K562 (cell line): ENCODE measurements at regions not wholly inside any gene's neighbourhood (a gene's known extent, or its start where the extent isn't known, plus 50 kb on each side); places are given as distances from the start of the nearest gene placed in this dataset.

Source experiments
- ATAC-seq: fragments of 200-7000 bp; cut with Tn5 transposase; 3 replicates; pipeline ENCODE4 v1.9.1; 2020; ENCODE audit warnings: moderate library complexity
- BruUV-seq: library from RNA; stranded (reverse); fragments of 400-500 nt; replicated peaks from 2 replicates; lab custom pipeline; 2021; lab: Mats Ljungman, UMichigan
- CTCF ChIA-PET: fragments of 300-600 bp; formaldehyde crosslinking; extraction: SDS; loops from one replicate; lab custom pipeline; 2021; ENCODE audit warnings: low intra/inter-chr PET ratio; lab: Yijun Ruan, JAX
- POLR2A ChIA-PET: fragments of 300-600, 350-650 bp; sonication (Branson Sonifier 250); formaldehyde crosslinking; extraction: SDS; loops from one replicate; lab custom pipeline; 2021; ENCODE audit warnings: antibody characterized with exemption, inconsistent platforms; lab: Yijun Ruan, JAX
- DNase-seq, 4 experiments: peaks; one replicate each; pipeline versions ENCODE4 v3.0.0 to v3.0.0-alpha.2; 2011 to 2018; ENCODE audit warnings: low spot score in 3 of 4, mixed read lengths in 3 of 4; ENCODE audit errors: extremely low read depth in 1 of 4
- FAIRE-seq: peaks from 2 replicates; lab custom pipeline; 2011; peaks lifted over from hg19 to GRCh38; lab: Jason Lieb, UNC
- H2AFZ ChIP-seq: 2 replicates; pipeline ENCODE4 v1.6.0; 2011; ENCODE audit warnings: low read depth, low read length, control low read depth, inconsistent platforms
- H3K27ac ChIP-seq: fragments of 200-600 bp; 3 replicates; pipeline ENCODE4 v1.8.0; 2011; ENCODE audit warnings: low read depth, mild to moderate bottlenecking, control low read depth, inconsistent platforms, low read length, moderate library complexity, mixed read lengths; ENCODE audit errors: extremely low read depth
- H3K27me3 ChIP-seq, 2 experiments: fragments of 300-600 bp in 1 of 2; 2 replicates in 1 of 2; 3 replicates in 1 of 2; pipeline versions ENCODE4 v1.6.0 to v1.8.0; 2011; ENCODE audit warnings: inconsistent platforms in 2 of 2, low read length in 2 of 2, mild to moderate bottlenecking in 1 of 2, mixed read lengths in 1 of 2, moderate library complexity in 1 of 2; ENCODE audit not compliant: control insufficient read depth in 2 of 2, insufficient read depth in 2 of 2
- H3K36me3 ChIP-seq: fragments of 300-600 bp; 3 replicates; pipeline ENCODE4 v1.8.0; 2011; ENCODE audit warnings: mild to moderate bottlenecking, low read length, inconsistent platforms; ENCODE audit not compliant: control insufficient read depth, insufficient read depth
- H3K4me1 ChIP-seq, 2 experiments: fragments of 200-600 bp in 1 of 2; replicated peaks in 1 of 2; 2 replicates in 1 of 2; 3 replicates in 1 of 2; pipeline versions ENCODE4 v1.5.1 to v1.8.0; 2011; ENCODE audit warnings: inconsistent platforms in 2 of 2, low read length in 2 of 2, mild to moderate bottlenecking in 1 of 2, mixed read lengths in 1 of 2, moderate library complexity in 1 of 2; ENCODE audit not compliant: control insufficient read depth in 2 of 2, insufficient read depth in 2 of 2
- H3K4me2 ChIP-seq: 2 replicates; pipeline ENCODE4 v1.6.1; 2011; ENCODE audit warnings: low read length, control low read depth, inconsistent platforms, mixed read lengths; ENCODE audit not compliant: insufficient read depth
- H3K4me3 ChIP-seq: fragments of 200-600 bp; sonication (generic), shearing (Covaris generic); 2 replicates; pipeline ENCODE4 v1.5.1; 2016; ENCODE audit warnings: control low read depth, inconsistent platforms
- H3K79me2 ChIP-seq: fragments of 200-600 bp; 3 replicates; pipeline ENCODE4 v1.8.0; 2011; ENCODE audit warnings: low read length, inconsistent platforms; ENCODE audit not compliant: control insufficient read depth, insufficient read depth
- H3K9ac ChIP-seq, 2 experiments: 2 replicates each; pipeline versions ENCODE4 v1.6.0 to v1.6.1; 2011; ENCODE audit warnings: low read depth in 2 of 2, low read length in 2 of 2, control low read depth in 1 of 2, inconsistent platforms in 1 of 2, mild to moderate bottlenecking in 1 of 2, mixed read lengths in 1 of 2; ENCODE audit not compliant: insufficient read depth in 1 of 2
- H3K9me1 ChIP-seq: one replicate; pipeline ENCODE4 v1.6.0; 2011; ENCODE audit warnings: inconsistent platforms, mild to moderate bottlenecking, low read length, moderate library complexity; ENCODE audit not compliant: control insufficient read depth, insufficient read depth
- H3K9me3 ChIP-seq: replicated peaks from 2 replicates; pipeline ENCODE4 v1.5.1; 2011; ENCODE audit warnings: low read depth, low read length, inconsistent platforms; ENCODE audit not compliant: control insufficient read depth, insufficient read depth
- H4K20me1 ChIP-seq: replicated peaks from 2 replicates; pipeline ENCODE4 v1.6.1; 2011; ENCODE audit warnings: low read length, inconsistent platforms, mixed read lengths; ENCODE audit not compliant: control insufficient read depth, insufficient read depth
- DACH1 ChIP-seq: fragments of 450-650 bp; IDR thresholded peaks from 2 replicates; pipeline ENCODE4 v1.6.1; 2018; ENCODE audit not compliant: partially characterized antibody
- HMGN3 ChIP-seq: IDR thresholded peaks from 2 replicates; pipeline ENCODE4 v1.6.1; 2011; ENCODE audit warnings: borderline replicate concordance, low read depth, mild to moderate bottlenecking, mixed read lengths, low read length; ENCODE audit not compliant: insufficient read length; ENCODE audit errors: extremely low read depth
- HSF4 ChIP-seq: fragments of 250-450 bp; sonication (Bioruptor Pico); IDR thresholded peaks from 2 replicates; pipeline ENCODE4 v2.1.2; 2022; ENCODE audit warnings: mild to moderate bottlenecking, moderate library complexity, borderline replicate concordance
- KLF1 ChIP-seq: fragments of 450-650 bp; IDR thresholded peaks from 2 replicates; pipeline ENCODE4 v1.6.1; 2016; ENCODE audit warnings: missing genetic modification characterization, missing compliant biosample characterization
- SPI1 ChIP-seq: IDR thresholded peaks from 2 replicates; pipeline ENCODE4 v1.6.1; 2011; ENCODE audit warnings: low read depth, low read length, control low read depth, borderline replicate concordance
- TSC22D4 ChIP-seq: fragments of 450-650 bp; IDR thresholded peaks from 2 replicates; pipeline ENCODE4 v1.6.1; 2016; ENCODE audit warnings: missing genetic modification characterization, missing biosample characterization, control low read depth
- ZNF124 ChIP-seq: sonication (generic); formaldehyde crosslinking; IDR thresholded peaks from 2 replicates; pipeline ENCODE4 v1.8.1; 2022; ENCODE audit warnings: missing genetic modification reagents
- ZNF316 ChIP-seq: fragments of 450-650 bp; IDR thresholded peaks from 2 replicates; pipeline ENCODE4 v1.6.1; 2016
- ZNF785 ChIP-seq: fragments of 250-450 bp; sonication (Bioruptor Pico); IDR thresholded peaks from 2 replicates; pipeline ENCODE4 v1.4.0; 2020; ENCODE audit warnings: mild to moderate bottlenecking
- WGBS: fragments of 100-300 bp; shearing (Covaris generic); methylation state at CpG from one replicate; pipeline ENCODE4 v1.1.6; 2016; ENCODE audit warnings: low coverage, mixed read lengths; ENCODE audit not compliant: insufficient coverage; ENCODE audit errors: missing lambda C conversion rate; 5-methylcytosine and 5-hydroxymethylcytosine counted together
- in situ Hi-C: fragments of 300-500 bp; cut with MboI; formaldehyde crosslinking; loops from 4 replicates; pipeline ENCODE4 v1.15.0; 2018; ENCODE audit warnings: inconsistent platforms, mixed read lengths
- intact Hi-C: fragments of 100-400 bp; cut with micrococcal nuclease; formaldehyde crosslinking; loops from 2 replicates; pipeline ENCODE4 v1.14.2; 2022
- TF ChIP-seq, protein P1 (sequence below): fragments of 450-650 bp; IDR thresholded peaks from 2 replicates; pipeline ENCODE4 v1.6.1; 2016
- TF ChIP-seq, protein P2 (sequence below), 2 experiments: fragments of 150-350 bp in 1 of 2; IDR thresholded peaks; 2 replicates each; pipeline ENCODE4 v1.6.1; 2012 to 2016; ENCODE audit warnings: low read depth in 2 of 2, low read length in 2 of 2, mild to moderate bottlenecking in 1 of 2, moderate library complexity in 1 of 2
- TF ChIP-seq, protein P3 (sequence below): fragments of 250-450 bp; sonication (Bioruptor Pico); IDR thresholded peaks from 2 replicates; pipeline ENCODE4 v1.5.0; 2021

DNA sequence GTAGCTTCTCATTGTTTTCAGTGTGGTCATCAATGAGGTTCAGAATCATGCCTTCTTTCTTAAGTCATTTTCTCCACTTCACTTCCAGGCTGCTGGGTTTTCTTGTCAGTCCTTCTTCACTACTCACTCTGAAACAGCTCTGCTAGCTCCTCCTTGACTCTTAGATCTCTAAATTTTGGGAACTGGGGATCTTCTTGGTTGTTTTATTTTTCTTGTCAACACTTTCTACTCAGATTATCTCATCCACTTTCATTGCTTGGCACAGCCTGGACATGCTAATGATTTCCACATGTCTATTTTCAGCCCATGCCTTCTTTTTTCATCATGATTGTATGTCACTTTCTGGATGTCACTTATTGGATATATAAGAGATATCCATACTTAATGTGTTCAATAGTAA lies 517.8 kb upstream of the DSEL start:
- no peaks in the 10 kb centered on the region for H4K20me1 ChIP-seq
- H3K4me2 ChIP-seq: no peak overlapping the region
- FAIRE-seq (no peak), ATAC-seq (no peak), DNase-seq (no peak)
- H3K4me1 ChIP-seq: no peaks in the 10 kb centered on the region
- no peak overlapping the region for H3K4me3 ChIP-seq
- intact Hi-C loops (no loop called here), in situ Hi-C loops (no loop called here)
- H3K27me3 ChIP-seq: no peaks in the 10 kb centered on the region
- no peak overlapping the region for H3K27ac ChIP-seq
- no peak for TF ChIP-seq SPI1
- TF ChIP-seq, protein P1, sequence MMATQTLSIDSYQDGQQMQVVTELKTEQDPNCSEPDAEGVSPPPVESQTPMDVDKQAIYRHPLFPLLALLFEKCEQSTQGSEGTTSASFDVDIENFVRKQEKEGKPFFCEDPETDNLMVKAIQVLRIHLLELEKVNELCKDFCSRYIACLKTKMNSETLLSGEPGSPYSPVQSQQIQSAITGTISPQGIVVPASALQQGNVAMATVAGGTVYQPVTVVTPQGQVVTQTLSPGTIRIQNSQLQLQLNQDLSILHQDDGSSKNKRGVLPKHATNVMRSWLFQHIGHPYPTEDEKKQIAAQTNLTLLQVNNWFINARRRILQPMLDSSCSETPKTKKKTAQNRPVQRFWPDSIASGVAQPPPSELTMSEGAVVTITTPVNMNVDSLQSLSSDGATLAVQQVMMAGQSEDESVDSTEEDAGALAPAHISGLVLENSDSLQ: no peak
- H2AFZ ChIP-seq: no peak overlapping the region
- H3K9ac ChIP-seq: no peak overlapping the region
- no peaks in the 10 kb centered on the region for H3K36me3 ChIP-seq
- ChIA-PET POLR2A (no interaction called here), CTCF (no interaction called here)
- H3K9me3 ChIP-seq: no peaks in the 10 kb centered on the region
- no TSS peak for BruUV-seq
- H3K9me1 ChIP-seq: no peaks in the 10 kb centered on the region
- H3K79me2 ChIP-seq: no peaks in the 10 kb centered on the region

DNA sequence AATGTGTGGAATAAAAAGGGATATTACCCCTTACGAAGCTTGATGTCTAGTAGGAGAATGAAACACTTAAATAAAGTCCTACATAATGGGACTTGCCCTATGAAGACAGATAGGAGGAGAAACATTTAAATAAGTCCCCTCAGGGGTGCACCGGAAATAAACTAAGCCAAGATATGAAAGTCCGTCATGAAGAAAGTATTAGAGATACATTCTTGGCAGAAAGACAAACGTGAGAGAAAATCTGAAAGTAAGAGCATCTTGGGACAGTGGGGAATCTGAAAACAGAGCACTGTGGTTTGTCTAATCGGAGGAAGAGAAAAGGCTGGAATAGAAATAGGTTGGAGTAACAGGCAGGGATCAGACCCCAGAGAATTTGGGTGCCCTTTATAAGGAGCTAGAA lies 516.9 kb upstream of the DSEL start:
- Histone ChIP-seq H3K79me2 (no peaks in the 10 kb centered on the region), H2AFZ (no peak overlapping the region), H3K4me3 (no peak overlapping the region), H3K4me2 (no peak overlapping the region), H3K9ac (no peak overlapping the region), H4K20me1 (no peaks in the 10 kb centered on the region), H3K36me3 (no peaks in the 10 kb centered on the region), H3K27ac (no peak overlapping the region), H3K27me3 (no peaks in the 10 kb centered on the region), H3K4me1 (no peaks in the 10 kb centered on the region), H3K9me1 (no peaks in the 10 kb centered on the region), H3K9me3 (no peaks in the 10 kb centered on the region)
- in situ Hi-C loops: no loop called here
- ATAC-seq (no peak), FAIRE-seq (no peak), DNase-seq (no peak)
- intact Hi-C loops: no loop called here
- WGBS: 0% methylated on average over 4 of the region's 5 CpGs
- ChIA-PET POLR2A (no interaction called here), CTCF (no interaction called here)
- BruUV-seq: no TSS peak
- no peak for TF ChIP-seq HSF4 (CRISPR knock-in tag)
- TF ChIP-seq, protein P2, sequence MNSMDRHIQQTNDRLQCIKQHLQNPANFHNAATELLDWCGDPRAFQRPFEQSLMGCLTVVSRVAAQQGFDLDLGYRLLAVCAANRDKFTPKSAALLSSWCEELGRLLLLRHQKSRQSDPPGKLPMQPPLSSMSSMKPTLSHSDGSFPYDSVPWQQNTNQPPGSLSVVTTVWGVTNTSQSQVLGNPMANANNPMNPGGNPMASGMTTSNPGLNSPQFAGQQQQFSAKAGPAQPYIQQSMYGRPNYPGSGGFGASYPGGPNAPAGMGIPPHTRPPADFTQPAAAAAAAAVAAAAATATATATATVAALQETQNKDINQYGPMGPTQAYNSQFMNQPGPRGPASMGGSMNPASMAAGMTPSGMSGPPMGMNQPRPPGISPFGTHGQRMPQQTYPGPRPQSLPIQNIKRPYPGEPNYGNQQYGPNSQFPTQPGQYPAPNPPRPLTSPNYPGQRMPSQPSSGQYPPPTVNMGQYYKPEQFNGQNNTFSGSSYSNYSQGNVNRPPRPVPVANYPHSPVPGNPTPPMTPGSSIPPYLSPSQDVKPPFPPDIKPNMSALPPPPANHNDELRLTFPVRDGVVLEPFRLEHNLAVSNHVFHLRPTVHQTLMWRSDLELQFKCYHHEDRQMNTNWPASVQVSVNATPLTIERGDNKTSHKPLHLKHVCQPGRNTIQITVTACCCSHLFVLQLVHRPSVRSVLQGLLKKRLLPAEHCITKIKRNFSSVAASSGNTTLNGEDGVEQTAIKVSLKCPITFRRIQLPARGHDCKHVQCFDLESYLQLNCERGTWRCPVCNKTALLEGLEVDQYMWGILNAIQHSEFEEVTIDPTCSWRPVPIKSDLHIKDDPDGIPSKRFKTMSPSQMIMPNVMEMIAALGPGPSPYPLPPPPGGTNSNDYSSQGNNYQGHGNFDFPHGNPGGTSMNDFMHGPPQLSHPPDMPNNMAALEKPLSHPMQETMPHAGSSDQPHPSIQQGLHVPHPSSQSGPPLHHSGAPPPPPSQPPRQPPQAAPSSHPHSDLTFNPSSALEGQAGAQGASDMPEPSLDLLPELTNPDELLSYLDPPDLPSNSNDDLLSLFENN (IDR thresholded peaks at IDR 0.05; ENCODE audit: low read depth in 2 of 2, low read length in 2 of 2): no peak
- TF ChIP-seq KLF1 (tag): no peak
- TF ChIP-seq ZNF785 (CRISPR knock-in tag): no peak
- no peak for TF ChIP-seq TSC22D4
- no peak for TF ChIP-seq HMGN3
- TF ChIP-seq DACH1: no peak
- no peak for TF ChIP-seq ZNF124 (CRISPR knock-in tag)
- TF ChIP-seq, protein P3, sequence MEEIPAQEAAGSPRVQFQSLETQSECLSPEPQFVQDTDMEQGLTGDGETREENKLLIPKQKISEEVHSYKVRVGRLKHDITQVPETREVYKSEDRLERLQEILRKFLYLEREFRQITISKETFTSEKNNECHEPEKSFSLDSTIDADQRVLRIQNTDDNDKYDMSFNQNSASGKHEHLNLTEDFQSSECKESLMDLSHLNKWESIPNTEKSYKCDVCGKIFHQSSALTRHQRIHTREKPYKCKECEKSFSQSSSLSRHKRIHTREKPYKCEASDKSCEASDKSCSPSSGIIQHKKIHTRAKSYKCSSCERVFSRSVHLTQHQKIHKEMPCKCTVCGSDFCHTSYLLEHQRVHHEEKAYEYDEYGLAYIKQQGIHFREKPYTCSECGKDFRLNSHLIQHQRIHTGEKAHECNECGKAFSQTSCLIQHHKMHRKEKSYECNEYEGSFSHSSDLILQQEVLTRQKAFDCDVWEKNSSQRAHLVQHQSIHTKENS (CRISPR knock-in tag): no peak
- no peak for TF ChIP-seq ZNF316
